ENCODE measurements at regions not wholly inside any gene's neighbourhood (a gene's known extent, or its start where the extent isn't known, plus 50 kb on each side); places are given as distances from the start of the nearest gene placed in this dataset.

GRCh38 chr4:137213372-137214173 lies 318.7 kb downstream of the PCDH18 start:
- no peak overlapping the region for H3K4me3 ChIP-seq
- intact Hi-C loops (cut with DNase I; ENCODE audit: low total_unique reads): no loop called here
- no peaks in the 10 kb centered on the region for H3K27me3 ChIP-seq
- H3K27ac ChIP-seq: no peak overlapping the region
- no peaks in the 10 kb centered on the region for H3K36me3 ChIP-seq
- no peaks in the 10 kb centered on the region for H3K9me3 ChIP-seq
- TF ChIP-seq CTCF (IDR thresholded peaks at IDR 0.05) (no peak), POLR2A (IDR thresholded peaks at IDR 0.05) (no peak)
- no peaks in the 10 kb centered on the region for H3K4me1 ChIP-seq
- DNase-seq: no peak

DNA sequence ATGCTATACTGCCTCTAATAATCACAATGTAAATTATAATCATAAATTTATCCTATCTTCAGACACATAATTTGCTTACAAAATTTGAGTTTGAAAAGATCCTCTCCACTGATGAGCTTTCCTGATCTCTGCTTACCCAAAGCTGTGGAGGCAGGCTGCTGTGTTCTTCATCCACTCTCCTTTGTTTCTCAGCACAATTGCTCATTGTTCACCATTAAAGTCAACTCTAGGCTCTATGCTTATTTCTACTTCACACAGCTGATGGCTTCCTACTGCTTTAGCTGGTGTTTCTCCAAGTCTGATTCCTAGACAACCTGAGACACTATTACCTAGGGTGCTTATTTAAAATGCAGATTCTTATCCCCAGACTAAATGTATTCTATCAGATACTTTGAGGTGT lies 319.7 kb downstream of the PCDH18 start:
- no peak overlapping the region for H3K27ac ChIP-seq
- DNase-seq: no peak
- H3K36me3 ChIP-seq: no peaks in the 10 kb centered on the region
- no peak for TF ChIP-seq POLR2A (IDR thresholded peaks at IDR 0.05)
- no peak for TF ChIP-seq CTCF (IDR thresholded peaks at IDR 0.05)
- no peaks in the 10 kb centered on the region for H3K9me3 ChIP-seq
- no peaks in the 10 kb centered on the region for H3K27me3 ChIP-seq
- intact Hi-C loops (cut with DNase I; ENCODE audit: low total_unique reads): no loop called here
- no peaks in the 10 kb centered on the region for H3K4me1 ChIP-seq
- H3K4me3 ChIP-seq: no peak overlapping the region

GRCh38 chr4:137209240-137209639 lies 323.1 kb downstream of the PCDH18 start:
- DNase-seq: no peak
- Histone ChIP-seq H3K9me3 (no peaks in the 10 kb centered on the region), H3K4me3 (no peak overlapping the region), H3K36me3 (no peaks in the 10 kb centered on the region), H3K27me3 (no peaks in the 10 kb centered on the region), H3K4me1 (no peaks in the 10 kb centered on the region), H3K27ac (no peak overlapping the region)
- intact Hi-C loops (cut with DNase I; ENCODE audit: low total_unique reads): no loop called here
- TF ChIP-seq CTCF (IDR thresholded peaks at IDR 0.05) (no peak), POLR2A (IDR thresholded peaks at IDR 0.05) (no peak)

DNA sequence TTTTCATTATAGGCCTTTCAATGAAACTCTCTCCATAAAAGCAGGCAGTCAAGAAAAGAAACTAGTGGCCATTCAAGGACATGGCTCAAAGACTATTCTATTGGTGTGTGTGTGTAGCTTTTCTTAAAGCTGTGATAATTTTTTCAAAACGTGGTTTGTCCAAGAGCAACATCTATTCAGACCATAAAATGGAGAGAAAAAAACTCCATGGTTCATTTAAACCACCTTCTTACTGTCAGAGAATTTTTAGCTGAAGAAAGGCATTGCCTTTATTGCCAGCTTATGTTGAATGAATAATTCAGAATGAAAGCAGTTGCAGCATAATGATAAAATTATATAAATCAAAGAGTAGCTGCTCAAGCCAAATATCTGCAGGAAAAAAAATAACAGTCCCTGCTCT lies 325.5 kb downstream of the PCDH18 start:
- Histone ChIP-seq H3K4me1 (no peaks in the 10 kb centered on the region), H3K27me3 (no peaks in the 10 kb centered on the region), H3K36me3 (no peaks in the 10 kb centered on the region), H3K4me3 (no peak overlapping the region), H3K27ac (no peak overlapping the region), H3K9me3 (no peaks in the 10 kb centered on the region)
- intact Hi-C loops (cut with DNase I; ENCODE audit: low total_unique reads): no loop called here
- DNase-seq: no peak
- TF ChIP-seq CTCF (IDR thresholded peaks at IDR 0.05): no peak
- no peak for TF ChIP-seq POLR2A (IDR thresholded peaks at IDR 0.05)

DNA sequence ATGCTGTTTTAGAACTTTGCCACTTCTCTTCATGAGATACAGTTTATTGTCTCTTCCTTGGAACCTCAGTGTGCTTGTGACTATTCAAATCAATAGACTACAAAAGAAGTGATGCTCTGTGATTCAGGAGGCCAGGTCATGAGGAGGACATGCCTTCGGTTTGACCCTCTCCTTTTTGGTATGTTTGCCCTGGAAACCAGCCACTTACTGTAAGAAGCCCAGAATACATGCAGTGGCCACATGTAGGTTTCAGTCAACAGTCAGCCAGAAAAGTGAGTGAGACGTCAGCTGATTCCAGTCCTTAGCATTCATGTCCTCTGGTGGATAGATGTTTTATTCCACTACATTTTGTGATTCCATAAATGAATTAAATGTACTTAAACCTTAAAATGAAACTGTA lies 328.7 kb downstream of the PCDH18 start:
- Histone ChIP-seq H3K9me3 (no peaks in the 10 kb centered on the region), H3K27ac (no peak overlapping the region), H3K4me1 (no peaks in the 10 kb centered on the region), H3K4me3 (no peak overlapping the region), H3K36me3 (no peaks in the 10 kb centered on the region), H3K27me3 (no peaks in the 10 kb centered on the region)
- TF ChIP-seq POLR2A (IDR thresholded peaks at IDR 0.05): no peak
- no peak for TF ChIP-seq CTCF (IDR thresholded peaks at IDR 0.05)
- no peak for DNase-seq
- intact Hi-C loops (cut with DNase I; ENCODE audit: low total_unique reads): no loop called here
